GM23338 (cell line): ENCODE measurements at regions not wholly inside any gene's neighbourhood (a gene's known extent, or its start where the extent isn't known, plus 50 kb on each side); places are given as distances from the start of the nearest gene placed in this dataset.

Source experiments
- ATAC-seq: fragments of 200-7000 bp; cut with Tn5 transposase; 3 replicates; pipeline ENCODE4 v1.9.1; 2020
- DNase-seq: peaks from one replicate; pipeline ENCODE4 v3.0.0-alpha.2; 2015; ENCODE audit warnings: low spot score
- H2AFZ ChIP-seq: fragments of 200-600 bp; sonication (generic); 2 replicates; pipeline ENCODE4 v1.8.0; 2016; ENCODE audit warnings: antibody characterized with exemption, mild to moderate bottlenecking, moderate library complexity
- H3F3A ChIP-seq: fragments of 200-600 bp; sonication (generic); replicated peaks from 2 replicates; pipeline ENCODE4 v1.8.0; 2017; ENCODE audit warnings: antibody characterized with exemption, mixed run types, low read depth
- H3K27ac ChIP-seq: fragments of 200-600 bp; sonication (generic); 2 replicates; pipeline ENCODE4 v1.6.1; 2016; ENCODE audit warnings: low read depth
- H3K27me3 ChIP-seq: fragments of 200-600 bp; sonication (generic); 2 replicates; pipeline ENCODE4 v1.8.0; 2016; ENCODE audit warnings: mild to moderate bottlenecking, mixed run types, moderate library complexity; ENCODE audit not compliant: insufficient read depth
- H3K36me3 ChIP-seq: fragments of 200-600 bp; sonication (generic); 2 replicates; pipeline ENCODE4 v1.8.0; 2016; ENCODE audit warnings: mild to moderate bottlenecking; ENCODE audit not compliant: insufficient read depth
- H3K4me1 ChIP-seq: fragments of 200-600 bp; sonication (generic); 2 replicates; pipeline ENCODE4 v1.8.0; 2016; ENCODE audit warnings: mild to moderate bottlenecking, moderate library complexity; ENCODE audit not compliant: insufficient read depth
- H3K4me2 ChIP-seq: fragments of 200-600 bp; sonication (generic); 2 replicates; pipeline ENCODE4 v1.7.1; 2017; ENCODE audit warnings: mixed run types
- H3K4me3 ChIP-seq: fragments of 200-600 bp; sonication (generic); 2 replicates; pipeline ENCODE4 v1.6.1; 2016; ENCODE audit warnings: mixed run types
- H3K79me2 ChIP-seq: fragments of 200-600 bp; sonication (generic); replicated peaks from 2 replicates; pipeline ENCODE4 v1.8.0; 2017; ENCODE audit warnings: mild to moderate bottlenecking; ENCODE audit not compliant: insufficient read depth
- H3K9me2 ChIP-seq: fragments of 200-600 bp; sonication (generic); 2 replicates; pipeline ENCODE4 v1.8.0; 2017; ENCODE audit not compliant: insufficient read depth
- H4K20me1 ChIP-seq: fragments of 200-600 bp; sonication (generic); replicated peaks from 2 replicates; pipeline ENCODE4 v1.8.0; 2017; ENCODE audit warnings: mild to moderate bottlenecking; ENCODE audit not compliant: insufficient read depth
- H3K27ac Mint-ChIP-seq: 2 replicates; pipeline ENCODE4 v1.8.0; 2020; ENCODE audit warnings: inconsistent platforms, mild to moderate bottlenecking, moderate library complexity, mixed read lengths
- H3K27me3 Mint-ChIP-seq: 3 replicates; pipeline ENCODE4 v1.8.0; 2022; ENCODE audit warnings: low read depth, mild to moderate bottlenecking, moderate library complexity, mixed read lengths, inconsistent platforms; ENCODE audit not compliant: insufficient read depth, poor library complexity
- H3K36me3 Mint-ChIP-seq: 3 replicates; pipeline ENCODE4 v1.8.0; 2021; ENCODE audit warnings: low read depth, mild to moderate bottlenecking, inconsistent platforms, moderate library complexity, mixed read lengths
- H3K4me1 Mint-ChIP-seq: 3 replicates; pipeline ENCODE4 v1.8.0; 2020; ENCODE audit warnings: mild to moderate bottlenecking, inconsistent platforms, mixed read lengths
- H3K4me3 Mint-ChIP-seq: 3 replicates; pipeline ENCODE4 v1.8.0; 2021; ENCODE audit warnings: moderate library complexity, mild to moderate bottlenecking, inconsistent platforms, mixed read lengths
- H3K9me3 Mint-ChIP-seq: 3 replicates; pipeline ENCODE4 v1.8.0; 2020; ENCODE audit warnings: moderate library complexity, mild to moderate bottlenecking, inconsistent platforms, mixed read lengths
- CREB1 ChIP-seq: fragments of 250-450 bp; sonication (Bioruptor Pico); IDR thresholded peaks from 2 replicates; pipeline ENCODE4 v1.5.0; 2020; ENCODE audit warnings: low read depth, mild to moderate bottlenecking, moderate library complexity
- EZH2 ChIP-seq: fragments of 200-600 bp; sonication (generic); IDR thresholded peaks from one replicate; pipeline ENCODE4 v1.8.0; 2017; ENCODE audit warnings: antibody characterized with exemption, mild to moderate bottlenecking, low read depth; ENCODE audit not compliant: unreplicated experiment
- EZH2phosphoT487 ChIP-seq: fragments of 200-600 bp; sonication (generic); IDR thresholded peaks from one replicate; pipeline ENCODE4 v1.8.1; 2018; ENCODE audit warnings: antibody characterized with exemption; ENCODE audit not compliant: unreplicated experiment
- JUNB ChIP-seq: IDR thresholded peaks from one replicate; pipeline ENCODE4 v1.6.1; 2016; ENCODE audit warnings: antibody characterized with exemption; ENCODE audit not compliant: unreplicated experiment
- POLR2AphosphoS5 ChIP-seq: IDR thresholded peaks from 2 replicates; pipeline ENCODE4 v1.6.1; 2016; ENCODE audit warnings: antibody characterized with exemption, low read depth
- STAT1 ChIP-seq: IDR thresholded peaks from one replicate; pipeline ENCODE4 v1.6.1; 2016; ENCODE audit warnings: antibody characterized with exemption; ENCODE audit not compliant: unreplicated experiment
- ZNF114 ChIP-seq: fragments of 250-450 bp; sonication (Bioruptor Pico); IDR thresholded peaks from 2 replicates; pipeline ENCODE4 v1.5.0; 2020; ENCODE audit warnings: mild to moderate bottlenecking, moderate library complexity
- ZNF331 ChIP-seq: fragments of 250-450 bp; sonication (Bioruptor Pico); IDR thresholded peaks from 2 replicates; pipeline ENCODE4 v1.5.0; 2020; ENCODE audit warnings: low read depth, mild to moderate bottlenecking, moderate library complexity
- TF ChIP-seq, protein P1 (sequence below), 2 experiments: fragments of 200-600 bp in 1 of 2; sonication (generic) in 1 of 2; conservative IDR thresholded peaks; 2 replicates each; pipeline versions ENCODE4 v1.5.1 to v1.6.1; 2016 to 2017; ENCODE audit warnings: antibody characterized with exemption in 2 of 2, low read depth in 2 of 2, mild to moderate bottlenecking in 2 of 2, moderate library complexity in 1 of 2
- TF ChIP-seq, protein P2 (sequence below): IDR thresholded peaks from 2 replicates; pipeline ENCODE4 v1.6.1; 2016; ENCODE audit warnings: antibody characterized with exemption

DNA sequence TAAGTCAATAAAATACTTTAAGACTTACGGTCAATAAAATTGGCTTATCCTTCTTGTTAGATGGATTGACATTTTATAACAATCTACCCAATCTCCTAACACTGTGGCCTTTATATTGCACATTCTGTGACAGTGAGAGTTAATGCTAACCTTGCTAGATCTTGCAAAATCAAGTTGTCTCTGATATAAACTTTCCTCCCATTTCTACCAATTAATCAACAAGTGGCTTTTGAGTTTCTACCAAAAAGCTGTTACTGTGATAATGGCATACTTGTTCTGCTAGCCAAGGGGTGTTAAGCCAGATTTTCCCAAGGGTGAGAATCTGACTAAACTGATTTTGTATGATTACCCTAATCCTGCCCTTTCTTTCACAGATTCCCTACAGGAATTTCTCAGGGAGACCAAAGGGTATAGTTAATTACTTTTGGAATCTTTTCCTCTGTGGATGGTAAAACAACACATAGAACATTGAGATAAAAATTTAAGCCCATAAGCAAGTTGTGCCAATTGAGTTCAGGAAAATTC lies 174.1 kb upstream of the SUCLG2 start:
- Histone ChIP-seq H3F3A (no peaks in the 10 kb centered on the region), H4K20me1 (no peaks in the 10 kb centered on the region), H3K27ac (no peak overlapping the region), H3K9me2 (peaks cover 8% of the 10 kb centered on the region; the same call in 1 of the 2 replicates), H3K4me1 (no peaks in the 10 kb centered on the region), H3K79me2 (no peaks in the 10 kb centered on the region), H3K36me3 (no peaks in the 10 kb centered on the region), H3K27me3 (no peaks in the 10 kb centered on the region), H3K4me2 (no peak overlapping the region), H3K4me3 (no peak overlapping the region), H2AFZ (no peak overlapping the region; the same call in 1 of the 2 replicates)
- H3K9me3 Mint-ChIP-seq = peaks cover 17% of the 10 kb centered on the region; the same call in 2 of the 3 replicates
- TF ChIP-seq CREB1 (no peak), EZH2 (no peak), POLR2AphosphoS5 (no peak)
- TF ChIP-seq, protein P1, sequence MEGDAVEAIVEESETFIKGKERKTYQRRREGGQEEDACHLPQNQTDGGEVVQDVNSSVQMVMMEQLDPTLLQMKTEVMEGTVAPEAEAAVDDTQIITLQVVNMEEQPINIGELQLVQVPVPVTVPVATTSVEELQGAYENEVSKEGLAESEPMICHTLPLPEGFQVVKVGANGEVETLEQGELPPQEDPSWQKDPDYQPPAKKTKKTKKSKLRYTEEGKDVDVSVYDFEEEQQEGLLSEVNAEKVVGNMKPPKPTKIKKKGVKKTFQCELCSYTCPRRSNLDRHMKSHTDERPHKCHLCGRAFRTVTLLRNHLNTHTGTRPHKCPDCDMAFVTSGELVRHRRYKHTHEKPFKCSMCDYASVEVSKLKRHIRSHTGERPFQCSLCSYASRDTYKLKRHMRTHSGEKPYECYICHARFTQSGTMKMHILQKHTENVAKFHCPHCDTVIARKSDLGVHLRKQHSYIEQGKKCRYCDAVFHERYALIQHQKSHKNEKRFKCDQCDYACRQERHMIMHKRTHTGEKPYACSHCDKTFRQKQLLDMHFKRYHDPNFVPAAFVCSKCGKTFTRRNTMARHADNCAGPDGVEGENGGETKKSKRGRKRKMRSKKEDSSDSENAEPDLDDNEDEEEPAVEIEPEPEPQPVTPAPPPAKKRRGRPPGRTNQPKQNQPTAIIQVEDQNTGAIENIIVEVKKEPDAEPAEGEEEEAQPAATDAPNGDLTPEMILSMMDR (conservative IDR thresholded peaks at IDR 0.05; ENCODE audit: low read depth in 2 of 2) = no peak
- TF ChIP-seq, protein P2, sequence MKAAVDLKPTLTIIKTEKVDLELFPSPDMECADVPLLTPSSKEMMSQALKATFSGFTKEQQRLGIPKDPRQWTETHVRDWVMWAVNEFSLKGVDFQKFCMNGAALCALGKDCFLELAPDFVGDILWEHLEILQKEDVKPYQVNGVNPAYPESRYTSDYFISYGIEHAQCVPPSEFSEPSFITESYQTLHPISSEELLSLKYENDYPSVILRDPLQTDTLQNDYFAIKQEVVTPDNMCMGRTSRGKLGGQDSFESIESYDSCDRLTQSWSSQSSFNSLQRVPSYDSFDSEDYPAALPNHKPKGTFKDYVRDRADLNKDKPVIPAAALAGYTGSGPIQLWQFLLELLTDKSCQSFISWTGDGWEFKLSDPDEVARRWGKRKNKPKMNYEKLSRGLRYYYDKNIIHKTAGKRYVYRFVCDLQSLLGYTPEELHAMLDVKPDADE = no peak
- no peaks in the 10 kb centered on the region for H3K27me3 Mint-ChIP-seq
- no peak overlapping the region for H3K4me3 Mint-ChIP-seq
- H3K27ac Mint-ChIP-seq = no peak overlapping the region
- ATAC-seq = no peak
- H3K36me3 Mint-ChIP-seq = peaks cover 5% of the 10 kb centered on the region; the same call in 1 of the 3 replicates
- H3K4me1 Mint-ChIP-seq = no peaks in the 10 kb centered on the region
- DNase-seq = no peak

DNA sequence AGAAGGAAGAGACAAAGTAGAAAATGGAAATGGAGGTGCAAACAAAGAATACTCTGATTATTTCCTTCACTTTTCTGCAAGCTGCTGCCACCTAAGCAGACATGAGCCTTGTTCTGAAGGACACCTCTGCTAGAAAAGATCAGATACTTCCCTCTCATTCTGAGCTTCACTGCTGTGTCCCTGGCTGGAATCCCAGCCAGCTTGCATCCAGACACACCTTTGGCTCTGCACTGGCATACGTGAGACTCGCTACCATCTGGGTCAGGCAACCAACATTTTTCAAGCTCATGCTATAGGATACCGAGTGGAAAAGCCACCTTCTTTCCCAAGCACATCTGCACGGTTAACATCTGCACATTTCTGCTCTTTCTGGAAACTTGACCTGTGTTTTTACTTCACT lies 166.7 kb upstream of the SUCLG2 start:
- no peak overlapping the region for H3K27ac Mint-ChIP-seq
- ATAC-seq (no peak), DNase-seq (no peak)
- no peak overlapping the region for H3K4me2 ChIP-seq
- H2AFZ ChIP-seq = peak overlapping the region; percentile 35; the same call in 1 of the 2 replicates
- no peak overlapping the region for H3K27ac ChIP-seq
- H3K79me2 ChIP-seq = no peaks in the 10 kb centered on the region
- H3K9me3 Mint-ChIP-seq = no peaks in the 10 kb centered on the region
- H3K4me3 Mint-ChIP-seq = no peak overlapping the region
- H3F3A ChIP-seq = no peaks in the 10 kb centered on the region
- H3K4me3 ChIP-seq = no peak overlapping the region
- no peaks in the 10 kb centered on the region for H4K20me1 ChIP-seq
- peaks cover 3% of the 10 kb centered on the region for H3K27me3 Mint-ChIP-seq
- H3K4me1 ChIP-seq = no peaks in the 10 kb centered on the region; the same call in 1 of the 2 replicates
- H3K9me2 ChIP-seq = peaks cover 6% of the 10 kb centered on the region; the same call in 1 of the 2 replicates
- no peaks in the 10 kb centered on the region for H3K36me3 Mint-ChIP-seq
- H3K4me1 Mint-ChIP-seq = peaks cover 2% of the 10 kb centered on the region; the same call in 2 of the 3 replicates
- no peaks in the 10 kb centered on the region for H3K27me3 ChIP-seq
- no peaks in the 10 kb centered on the region for H3K36me3 ChIP-seq
- TF ChIP-seq EZH2 (no peak), ZNF331 (CRISPR knock-in tag) (no peak), JUNB (no peak), ZNF114 (CRISPR knock-in tag) (no peak), POLR2AphosphoS5 (no peak), STAT1 (no peak), EZH2phosphoT487 (no peak)
- TF ChIP-seq, protein P2 = no peak
- TF ChIP-seq, protein P1 (conservative IDR thresholded peaks at IDR 0.05; ENCODE audit: low read depth in 2 of 2) = no peak
